PC-9 (cell line): ENCODE measurements at regions not wholly inside any gene's neighbourhood (a gene's known extent, or its start where the extent isn't known, plus 50 kb on each side); places are given as distances from the start of the nearest gene placed in this dataset.
A peak's percentile ranks its signal among the peaks of the same experiment; 100 is the strongest.

Experiments used
- BruUV-seq: library from RNA; stranded (reverse); fragments of 400-500 nt; replicated peaks from 2 replicates; lab custom pipeline; 2021; lab: Mats Ljungman, UMichigan
- CTCF ChIA-PET: fragments of 300-600 bp; sonication (Branson Sonifier 250); formaldehyde crosslinking; loops from one replicate; lab custom pipeline; 2022; ENCODE audit warnings: antibody characterized with exemption; lab: Charles Lee
- POLR2A ChIA-PET: fragments of 300-600 bp; sonication (Branson Sonifier 250); formaldehyde crosslinking; loops from one replicate; lab custom pipeline; 2022; ENCODE audit warnings: antibody characterized with exemption; ENCODE audit not compliant: unreplicated experiment; lab: Charles Lee
- DNase-seq, 2 experiments: peaks; one replicate each; pipeline versions ENCODE4 v3.0.0 to v3.0.0-alpha.2; 2015 to 2022; ENCODE audit warnings: mixed read lengths in 1 of 2
- H2AFZ ChIP-seq: fragments of 200-600 bp; sonication (generic); 2 replicates; pipeline ENCODE4 v1.8.1; 2017; ENCODE audit warnings: antibody characterized with exemption
- H3F3A ChIP-seq: fragments of 200-600 bp; sonication (generic); 2 replicates; pipeline ENCODE4 v1.8.1; 2017; ENCODE audit warnings: antibody characterized with exemption, mild to moderate bottlenecking, low read depth; ENCODE audit not compliant: insufficient read depth
- H3K27ac ChIP-seq: fragments of 200-600 bp; sonication (generic); 2 replicates; pipeline ENCODE4 v1.6.1; 2016; ENCODE audit warnings: mixed run types
- H3K27me3 ChIP-seq: fragments of 200-600 bp; sonication (generic); 2 replicates; pipeline ENCODE4 v1.6.1; 2016; ENCODE audit warnings: low read depth, mixed run types; ENCODE audit not compliant: insufficient read depth
- H3K36me3 ChIP-seq: fragments of 200-600 bp; sonication (generic); 2 replicates; pipeline ENCODE4 v1.6.1; 2016; ENCODE audit warnings: low read depth, mixed run types
- H3K4me1 ChIP-seq: fragments of 200-600 bp; sonication (generic); replicated peaks from 2 replicates; pipeline ENCODE4 v1.6.1; 2016; ENCODE audit warnings: mixed run types; ENCODE audit not compliant: insufficient read depth
- H3K4me2 ChIP-seq: fragments of 200-600 bp; sonication (generic); 2 replicates; pipeline ENCODE4 v1.6.1; 2017; ENCODE audit warnings: mixed run types
- H3K4me3 ChIP-seq: fragments of 200-600 bp; sonication (generic); 2 replicates; pipeline ENCODE4 v1.6.1; 2016; ENCODE audit warnings: mixed run types
- H3K79me2 ChIP-seq: fragments of 200-600 bp; sonication (generic); 2 replicates; pipeline ENCODE4 v1.6.1; 2017; ENCODE audit warnings: low read depth, mixed run types
- H3K9me2 ChIP-seq: fragments of 200-600 bp; sonication (generic); 2 replicates; pipeline ENCODE4 v1.8.1; 2017; ENCODE audit warnings: mild to moderate bottlenecking; ENCODE audit not compliant: insufficient read depth
- H3K9me3 ChIP-seq: fragments of 200-600 bp; sonication (generic); 2 replicates; pipeline ENCODE4 v1.8.1; 2016; ENCODE audit warnings: low read depth; ENCODE audit not compliant: insufficient read depth
- H4K20me1 ChIP-seq: fragments of 200-600 bp; sonication (generic); 2 replicates; pipeline ENCODE4 v1.8.1; 2017; ENCODE audit not compliant: insufficient read depth
- EZH2 ChIP-seq: fragments of 200-600 bp; sonication (generic); IDR thresholded peaks from 2 replicates; pipeline ENCODE4 v1.8.0; 2017; ENCODE audit warnings: antibody characterized with exemption, low read depth
- intact Hi-C: fragments of 100-400 bp; cut with micrococcal nuclease; formaldehyde crosslinking; loops from one replicate; pipeline ENCODE4 v1.10.0; 2022; ENCODE audit not compliant: unreplicated experiment
- TF ChIP-seq, protein P1 (sequence below): fragments of 200-600 bp; sonication (generic); conservative IDR thresholded peaks from 2 replicates; pipeline ENCODE4 v1.6.1; 2017; ENCODE audit warnings: mixed run types, antibody characterized with exemption, mild to moderate bottlenecking, moderate library complexity

DNA sequence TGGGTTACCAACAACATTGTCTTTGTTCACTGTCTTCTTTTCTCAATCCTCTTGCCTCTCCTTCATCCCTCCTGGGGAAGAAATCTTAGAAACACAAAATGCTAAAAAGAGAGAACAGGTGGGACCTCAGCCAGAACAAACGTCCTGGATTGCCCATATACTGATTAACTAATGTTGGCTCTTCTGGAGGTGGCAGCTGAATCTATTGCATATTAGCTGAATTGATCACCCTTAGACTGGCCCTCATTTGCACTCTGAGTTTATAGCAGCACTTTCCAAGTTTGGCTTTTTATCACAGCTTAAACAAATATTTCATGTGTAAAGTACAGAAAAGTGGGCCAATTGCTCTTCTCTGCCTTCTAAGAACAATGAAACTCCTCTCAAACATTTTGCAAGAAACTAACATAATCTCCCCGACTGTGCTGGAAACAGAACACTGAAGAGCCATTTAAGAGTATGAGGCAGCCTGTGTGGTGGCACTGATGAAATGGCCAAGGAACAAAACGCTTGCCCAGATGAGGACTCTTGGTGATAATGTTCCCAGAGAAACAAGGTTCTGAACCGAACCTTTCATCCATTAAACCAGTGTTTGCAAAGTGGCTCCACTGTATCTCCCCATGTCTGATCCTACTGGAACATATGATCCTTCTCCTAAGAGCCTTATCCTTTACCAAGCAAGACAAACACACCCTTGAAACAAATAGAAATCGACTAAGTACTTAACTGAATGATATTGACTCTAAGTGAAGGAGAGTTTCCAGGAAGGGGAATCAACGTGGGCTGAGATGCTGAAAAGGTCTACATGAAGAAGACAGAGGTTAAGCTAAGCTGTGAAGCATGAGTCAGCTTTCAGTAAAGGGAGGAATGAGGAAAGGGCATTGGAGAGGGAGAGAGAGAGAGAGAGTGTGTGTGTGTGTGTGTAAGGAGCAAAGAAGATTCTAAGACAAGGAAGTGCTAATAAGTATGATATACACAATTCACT, 83.2 kb upstream of the LIFR start:
- no peak overlapping the region for H2AFZ ChIP-seq
- no peak overlapping the region for H3K27ac ChIP-seq
- H3K36me3 ChIP-seq = no peaks in the 10 kb centered on the region
- ChIA-PET CTCF (interaction anchor here (0.6 to 0.7 kb wide), 2 partner anchors 16 to 43 kb away, joined by 3 to 4 read pairs; no protein-coding TSS in a partner anchor), POLR2A (no interaction called here)
- no peak for TF ChIP-seq EZH2
- TF ChIP-seq, protein P1, sequence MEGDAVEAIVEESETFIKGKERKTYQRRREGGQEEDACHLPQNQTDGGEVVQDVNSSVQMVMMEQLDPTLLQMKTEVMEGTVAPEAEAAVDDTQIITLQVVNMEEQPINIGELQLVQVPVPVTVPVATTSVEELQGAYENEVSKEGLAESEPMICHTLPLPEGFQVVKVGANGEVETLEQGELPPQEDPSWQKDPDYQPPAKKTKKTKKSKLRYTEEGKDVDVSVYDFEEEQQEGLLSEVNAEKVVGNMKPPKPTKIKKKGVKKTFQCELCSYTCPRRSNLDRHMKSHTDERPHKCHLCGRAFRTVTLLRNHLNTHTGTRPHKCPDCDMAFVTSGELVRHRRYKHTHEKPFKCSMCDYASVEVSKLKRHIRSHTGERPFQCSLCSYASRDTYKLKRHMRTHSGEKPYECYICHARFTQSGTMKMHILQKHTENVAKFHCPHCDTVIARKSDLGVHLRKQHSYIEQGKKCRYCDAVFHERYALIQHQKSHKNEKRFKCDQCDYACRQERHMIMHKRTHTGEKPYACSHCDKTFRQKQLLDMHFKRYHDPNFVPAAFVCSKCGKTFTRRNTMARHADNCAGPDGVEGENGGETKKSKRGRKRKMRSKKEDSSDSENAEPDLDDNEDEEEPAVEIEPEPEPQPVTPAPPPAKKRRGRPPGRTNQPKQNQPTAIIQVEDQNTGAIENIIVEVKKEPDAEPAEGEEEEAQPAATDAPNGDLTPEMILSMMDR = no peak
- peak in 1 of 2 experiments; percentile 33 for DNase-seq
- H3K9me2 ChIP-seq = no peaks in the 10 kb centered on the region
- no peak overlapping the region for H3K4me3 ChIP-seq
- no peak overlapping the region for H3K4me2 ChIP-seq
- peaks cover 14% of the 10 kb centered on the region for H3K4me1 ChIP-seq
- no peaks in the 10 kb centered on the region for H3F3A ChIP-seq
- no peaks in the 10 kb centered on the region for H4K20me1 ChIP-seq
- H3K9me3 ChIP-seq = no peaks in the 10 kb centered on the region
- BruUV-seq = no TSS peak
- H3K79me2 ChIP-seq = no peaks in the 10 kb centered on the region
- intact Hi-C loops = no loop called here
- no peaks in the 10 kb centered on the region for H3K27me3 ChIP-seq

DNA sequence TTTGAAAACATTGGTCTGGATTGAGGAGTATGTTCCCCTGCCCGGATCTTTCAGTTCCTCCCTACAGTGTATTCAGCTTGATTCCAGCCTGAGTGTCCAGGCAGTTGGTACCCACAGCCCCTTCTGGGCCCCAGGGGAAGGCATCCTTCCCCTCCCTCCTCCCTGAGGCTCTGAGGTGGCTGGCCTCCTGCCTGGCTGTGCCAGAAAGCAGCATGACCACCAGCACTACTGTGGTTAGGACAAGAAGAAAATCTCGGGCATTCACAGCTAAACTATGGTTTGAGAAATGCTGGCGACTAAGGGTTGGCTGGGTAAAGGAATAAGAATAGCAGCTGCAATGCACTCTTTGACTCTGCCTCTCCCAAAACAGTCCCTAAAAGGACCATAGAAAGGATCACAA, 84.6 kb upstream of the LIFR start:
- H3K4me2 ChIP-seq = no peak overlapping the region
- no peak for DNase-seq
- H3K9me3 ChIP-seq = no peaks in the 10 kb centered on the region
- CTCF ChIA-PET = interaction anchor here (0.6 kb wide), 1 partner anchor 192 kb away, joined by 7 read pairs; no protein-coding TSS in a partner anchor
- H4K20me1 ChIP-seq = no peaks in the 10 kb centered on the region
- no TSS peak for BruUV-seq
- POLR2A ChIA-PET = interaction anchor here (0.7 kb wide), 1 partner anchor 20 kb away, joined by 11 read pairs; no protein-coding TSS in a partner anchor
- no peak overlapping the region for H3K4me3 ChIP-seq
- no peak overlapping the region for H3K27ac ChIP-seq
- TF ChIP-seq, protein P1 = no peak
- no peak for TF ChIP-seq EZH2
- H3K36me3 ChIP-seq = no peaks in the 10 kb centered on the region
- H3K4me1 ChIP-seq = peaks cover 12% of the 10 kb centered on the region
- no peak overlapping the region for H2AFZ ChIP-seq
- no peaks in the 10 kb centered on the region for H3F3A ChIP-seq
- intact Hi-C loops = no loop called here
- H3K9me2 ChIP-seq = no peaks in the 10 kb centered on the region
- H3K27me3 ChIP-seq = no peaks in the 10 kb centered on the region
- no peaks in the 10 kb centered on the region for H3K79me2 ChIP-seq

DNA sequence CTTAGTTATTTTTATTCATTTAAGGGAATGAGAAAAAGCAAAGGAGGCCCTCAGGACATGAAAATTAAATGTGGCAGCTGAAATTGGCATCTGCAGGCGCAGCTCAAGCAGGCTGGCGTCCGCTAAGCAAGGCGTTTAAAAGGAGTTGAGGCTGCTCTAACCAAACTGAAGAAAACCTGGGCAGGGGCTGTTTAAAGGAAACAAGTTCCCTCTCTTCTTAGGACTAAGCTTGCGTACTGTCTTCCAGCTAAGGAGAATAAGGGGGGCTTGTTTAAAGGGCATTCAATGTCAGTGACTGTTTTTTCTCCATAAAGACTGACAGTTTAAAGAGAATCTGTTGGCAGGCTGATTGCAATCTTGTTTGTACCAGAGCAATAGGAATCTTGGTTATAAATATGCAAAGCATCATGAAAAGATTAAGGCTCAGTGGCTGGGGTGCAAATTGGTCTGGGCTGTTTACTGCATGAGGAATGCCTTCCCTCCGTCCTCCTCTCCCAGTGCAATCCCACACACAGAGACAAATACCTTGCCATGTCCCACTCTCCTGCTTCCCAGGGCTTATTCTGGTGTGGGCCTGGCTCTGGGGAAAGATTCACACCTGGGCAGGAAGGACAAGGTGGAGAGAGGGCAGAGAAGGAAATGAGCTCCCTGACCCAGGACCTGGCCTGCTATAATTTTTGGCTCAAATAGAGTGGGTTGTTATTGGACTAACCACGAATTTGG, 85.9 kb upstream of the LIFR start:
- Histone ChIP-seq H2AFZ (no peak overlapping the region), H3K27ac (no peak overlapping the region), H3K4me1 (no peaks in the 10 kb centered on the region), H3K4me3 (no peak overlapping the region), H3K27me3 (no peaks in the 10 kb centered on the region), H4K20me1 (no peaks in the 10 kb centered on the region), H3F3A (no peaks in the 10 kb centered on the region), H3K79me2 (no peaks in the 10 kb centered on the region), H3K4me2 (no peak overlapping the region), H3K36me3 (no peaks in the 10 kb centered on the region), H3K9me3 (no peaks in the 10 kb centered on the region), H3K9me2 (no peaks in the 10 kb centered on the region)
- intact Hi-C loops = no loop called here
- ChIA-PET CTCF (no interaction called here), POLR2A (no interaction called here)
- no peak for DNase-seq
- no TSS peak for BruUV-seq
- TF ChIP-seq, protein P1 = no peak
- no peak for TF ChIP-seq EZH2
